HG03575 (cell line): ENCODE measurements at regions not wholly inside any gene's neighbourhood (a gene's known extent, or its start where the extent isn't known, plus 50 kb on each side); places are given as distances from the start of the nearest gene placed in this dataset.
"Not testable (repeated sequence)": the region's sequence is repeated elsewhere in the genome, so short reads cannot be mapped to it uniquely, and the experiment has no call there.

Source experiments
- ATAC-seq: cut with Tn5 transposase; IDR thresholded peaks from one replicate; pipeline ENCODE4 v1.9.1; 2021; ENCODE audit not compliant: unreplicated experiment, insufficient number of reproducible peaks, low FRiP score; ENCODE audit errors: extremely low read depth

DNA sequence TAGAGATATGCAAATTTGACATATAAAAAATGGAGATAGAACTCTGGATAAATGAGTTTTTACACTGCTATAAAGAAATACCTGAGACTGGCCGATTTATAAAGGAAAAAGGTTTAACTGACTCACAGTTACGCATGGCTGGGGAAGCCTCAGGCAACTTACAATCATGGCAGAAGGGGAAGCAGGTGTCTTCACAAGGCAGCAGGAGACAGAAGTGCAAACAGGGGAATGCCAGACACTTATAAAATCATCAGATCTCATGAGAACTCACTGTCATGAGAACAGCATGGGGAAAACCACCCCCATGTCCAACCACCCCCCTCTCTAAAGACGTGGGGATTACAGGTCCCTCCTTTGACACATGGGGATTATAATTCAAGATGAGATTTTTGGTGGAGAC is 1540.2 kb upstream of the SLC39A10 start:
- no peak for ATAC-seq

DNA sequence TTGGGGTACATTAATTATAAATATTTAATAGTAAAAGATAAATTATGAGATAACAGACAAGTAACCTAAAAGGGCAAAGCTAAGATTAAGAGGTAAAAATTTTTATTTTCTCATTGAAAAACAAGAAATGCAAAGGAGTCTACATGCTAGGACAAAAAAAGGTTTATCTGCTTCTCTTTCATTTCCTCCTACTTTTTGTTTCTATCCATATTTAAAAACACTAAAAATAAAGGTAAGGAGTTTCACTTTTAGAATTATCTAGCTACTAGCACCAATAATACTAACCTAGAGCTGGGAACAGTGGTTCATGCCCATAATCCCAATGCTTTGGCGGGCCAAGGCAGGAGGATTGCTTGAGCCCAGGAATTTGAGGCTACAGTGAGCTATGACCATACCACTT is 1551.7 kb upstream of the SLC39A10 start:
- ATAC-seq, result peak; percentile 35

DNA sequence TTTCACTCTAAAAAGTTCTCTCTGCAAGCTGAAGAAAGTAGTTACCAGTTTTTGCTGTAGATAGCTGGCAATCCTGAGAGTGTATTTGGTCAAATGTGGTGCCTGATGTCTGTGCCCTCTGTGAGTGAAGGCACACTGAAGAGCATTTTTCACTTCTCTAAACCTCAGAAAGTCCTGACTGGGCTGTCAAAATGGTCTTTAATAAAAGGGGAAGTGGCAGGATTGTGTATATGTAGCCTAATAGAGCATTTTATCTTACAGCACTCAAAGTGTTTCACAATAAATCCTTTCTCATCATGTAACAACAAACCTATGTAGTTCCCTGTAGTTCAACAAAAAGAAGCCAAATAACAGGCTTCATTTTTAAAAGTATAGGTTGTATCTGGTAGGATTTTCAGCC is 1552.3 kb upstream of the SLC39A10 start:
- peak; percentile 95 for ATAC-seq

DNA sequence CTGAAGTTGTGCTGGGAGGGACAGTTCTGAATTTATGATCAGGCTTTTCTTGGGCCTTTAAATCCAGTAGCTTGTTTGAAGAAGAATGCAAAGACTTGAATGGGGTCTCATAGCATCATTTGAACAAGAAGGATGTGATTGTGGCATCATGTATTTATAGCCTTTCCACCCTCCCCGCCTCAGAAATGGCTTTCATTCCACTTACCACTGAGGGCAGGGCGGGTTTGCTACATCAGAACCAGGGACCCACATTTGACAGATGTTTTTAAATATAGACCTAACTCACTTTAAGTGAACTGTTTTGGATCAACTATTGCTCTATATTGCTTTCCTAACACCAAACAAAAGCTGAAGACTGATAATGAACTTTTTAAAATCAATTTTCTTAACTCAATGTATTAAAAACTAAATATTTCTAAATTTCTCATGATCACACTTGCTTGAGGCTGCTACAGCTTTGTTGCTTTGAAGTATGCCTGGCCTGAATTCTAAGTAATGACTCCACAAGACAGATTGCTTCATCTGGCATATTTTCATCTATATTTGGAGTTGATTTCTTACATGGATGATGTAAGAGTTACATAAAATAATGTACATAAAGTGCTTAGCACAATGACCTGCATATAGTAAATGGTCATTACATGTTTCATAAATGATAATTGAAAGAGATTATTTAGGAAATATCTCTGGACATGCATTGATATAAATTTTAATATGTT is 1552.9 kb upstream of the SLC39A10 start:
- peak; percentile 7 for ATAC-seq

DNA sequence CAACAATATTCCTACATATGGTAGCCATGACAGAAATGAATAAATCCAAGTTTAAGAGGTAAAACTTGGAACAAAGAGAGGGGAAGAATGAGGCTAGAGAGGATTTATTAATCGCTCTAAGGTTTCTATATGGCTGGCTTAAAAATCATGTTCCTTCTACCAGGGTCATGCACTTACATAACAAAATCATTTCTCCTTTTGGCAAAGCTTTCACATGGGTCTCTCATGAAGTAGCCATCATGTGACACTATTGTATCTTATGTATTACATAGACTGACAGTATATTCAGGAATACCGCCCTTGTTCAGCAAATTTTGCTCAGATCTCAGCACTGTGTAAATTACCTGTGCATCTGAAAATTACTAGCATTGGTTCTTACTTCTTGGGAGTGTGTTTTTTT is 1554.5 kb upstream of the SLC39A10 start:
- ATAC-seq, result no peak

DNA sequence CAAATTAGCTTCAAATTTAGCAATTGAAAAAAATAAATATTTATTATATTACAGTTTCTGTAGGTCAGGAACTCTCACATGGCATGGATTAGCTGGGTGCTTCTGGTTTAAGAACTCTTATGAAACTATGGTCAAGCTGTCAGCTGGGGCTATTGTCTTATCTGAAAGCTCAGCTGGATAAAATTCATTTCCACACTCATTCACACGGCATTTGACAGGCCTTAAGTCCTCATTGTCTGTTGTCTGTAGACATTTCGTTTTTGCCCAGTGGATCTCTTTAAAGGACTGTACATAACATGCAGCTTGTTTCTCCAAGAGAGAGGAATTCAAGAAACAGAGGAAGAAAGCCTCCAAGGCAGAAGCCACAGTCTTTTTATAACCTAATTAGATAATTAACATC is 1556.8 kb upstream of the SLC39A10 start:
- no peak for ATAC-seq

DNA sequence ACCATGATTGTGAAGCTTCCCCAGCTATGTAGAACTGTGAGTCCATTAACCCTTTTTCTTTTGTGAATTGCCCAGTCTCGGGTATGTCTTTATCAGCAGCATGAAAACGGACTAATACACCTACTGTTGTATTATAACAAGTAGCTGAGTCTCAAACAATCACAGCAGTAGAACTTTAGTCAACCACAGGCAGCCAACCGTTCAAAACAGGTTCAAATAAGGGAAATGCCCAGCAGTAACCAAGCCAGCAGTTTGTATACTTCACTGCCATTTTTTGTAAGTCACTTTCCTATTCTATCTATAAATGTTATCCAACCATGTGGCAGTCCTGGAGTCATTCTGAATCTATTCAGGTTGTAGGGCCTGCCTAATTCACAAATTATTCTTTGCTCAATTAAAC is 1560.6 kb upstream of the SLC39A10 start:
- no peak for ATAC-seq

DNA sequence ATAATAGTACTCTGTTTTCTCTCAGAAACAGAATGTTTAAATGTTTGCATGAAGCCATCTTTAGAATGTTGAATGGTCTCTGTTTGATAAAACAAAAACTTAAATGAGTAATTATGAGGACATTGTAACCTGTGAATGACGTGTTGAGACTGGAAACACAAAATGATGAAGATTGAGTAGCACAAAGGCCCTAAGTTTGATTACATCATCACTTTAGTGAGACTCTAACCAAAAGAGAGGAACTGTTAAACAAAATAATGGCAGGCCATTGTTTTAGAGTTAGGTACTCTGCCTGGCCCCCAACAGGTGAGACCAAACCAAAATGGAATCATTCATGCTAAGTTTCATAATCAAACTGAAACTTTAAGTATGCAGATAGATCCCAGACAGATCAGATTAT is 1561.7 kb upstream of the SLC39A10 start:
- no peak for ATAC-seq

DNA sequence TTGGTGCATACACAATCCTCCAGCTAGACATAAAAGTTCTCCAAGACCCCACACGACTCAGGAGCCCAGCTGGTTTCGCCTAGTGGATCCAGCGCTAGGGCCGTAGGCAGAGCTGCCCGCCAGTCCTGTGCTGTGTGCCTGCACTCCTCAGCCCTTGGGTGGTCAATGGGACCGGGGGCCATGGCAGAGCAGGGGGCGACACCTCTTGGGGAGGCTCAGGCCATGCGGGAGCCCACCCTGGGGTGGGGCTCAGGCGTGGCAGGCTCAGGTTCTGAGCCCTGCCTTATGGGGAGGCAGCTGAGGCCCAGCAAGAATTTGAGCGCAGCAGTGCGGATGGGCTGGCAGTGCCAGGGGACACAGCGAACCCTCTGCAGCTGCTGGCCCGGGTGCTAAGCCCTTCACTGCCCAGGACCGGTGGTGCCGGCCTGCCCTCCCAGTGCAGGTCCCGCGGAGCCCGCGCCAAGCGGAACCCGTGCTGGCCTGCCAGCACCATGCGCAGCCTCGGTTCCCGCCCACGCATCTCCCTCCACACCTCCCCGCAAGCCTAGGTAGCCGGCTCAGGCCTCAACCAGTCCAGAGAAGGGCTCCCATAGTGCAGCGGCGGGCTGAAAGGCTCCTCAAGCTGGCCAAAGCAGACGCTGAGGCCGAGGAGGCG is 1566.6 kb upstream of the SLC39A10 start:
- ATAC-seq, result no peak

DNA sequence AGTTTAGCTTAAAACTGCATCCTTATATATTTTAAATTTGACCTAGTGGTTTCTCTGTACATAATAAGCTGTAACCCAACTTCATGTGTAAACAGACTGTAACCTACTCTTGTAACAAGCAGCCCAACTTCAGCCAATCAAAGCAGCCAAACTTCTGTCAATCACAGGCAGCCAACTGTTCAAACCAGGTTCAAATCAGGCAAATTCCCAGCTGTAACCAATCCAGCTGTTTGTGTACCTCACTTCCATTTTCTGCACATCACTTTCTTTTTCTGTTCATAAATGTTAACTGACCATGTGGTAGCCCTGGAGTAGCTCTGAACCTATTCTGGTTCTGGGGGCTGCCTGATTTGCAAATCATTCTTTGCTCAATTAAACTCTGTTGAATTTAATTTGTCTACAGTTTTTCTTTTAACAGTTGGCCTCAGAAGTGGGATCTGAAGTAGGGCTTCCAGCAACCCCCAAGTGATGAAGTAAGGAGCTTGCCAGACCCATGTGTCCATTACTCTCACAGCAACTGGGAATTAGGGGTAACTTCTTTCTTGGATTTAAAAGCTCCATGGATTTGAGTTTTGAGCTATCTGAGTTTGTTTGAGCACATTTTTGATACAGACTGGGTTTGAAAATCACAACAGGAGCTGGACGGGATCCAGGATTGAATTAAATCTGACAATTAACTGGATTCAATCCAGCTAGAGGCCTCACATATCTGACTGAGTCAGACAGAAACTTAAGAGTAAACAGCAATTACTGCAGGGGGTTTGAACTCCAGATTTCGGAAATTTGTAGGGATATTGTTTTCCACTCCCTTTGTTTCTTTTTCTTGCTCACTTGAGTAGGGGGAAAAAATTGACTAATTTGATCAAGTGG is 1569.7 kb upstream of the SLC39A10 start:
- ATAC-seq, result no peak

DNA sequence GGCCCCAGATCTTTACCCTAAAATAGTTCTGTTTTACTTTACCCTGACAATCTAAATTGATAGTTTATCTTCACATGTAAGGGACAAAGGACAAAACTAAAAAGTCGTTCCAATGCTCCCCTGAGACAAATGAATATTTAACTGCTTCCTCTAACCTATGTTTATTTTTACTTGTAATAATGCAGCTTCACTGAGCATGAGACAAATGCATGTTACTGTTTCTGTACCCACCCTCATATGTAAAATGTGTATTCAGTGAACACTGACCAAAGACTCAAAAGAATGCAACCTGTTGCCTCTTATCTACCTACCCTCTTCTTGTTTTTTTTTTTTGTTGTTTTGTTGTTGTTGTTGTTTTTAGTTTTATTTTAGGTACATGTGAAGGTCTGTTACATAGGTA is 1570.9 kb upstream of the SLC39A10 start:
- no peak for ATAC-seq

DNA sequence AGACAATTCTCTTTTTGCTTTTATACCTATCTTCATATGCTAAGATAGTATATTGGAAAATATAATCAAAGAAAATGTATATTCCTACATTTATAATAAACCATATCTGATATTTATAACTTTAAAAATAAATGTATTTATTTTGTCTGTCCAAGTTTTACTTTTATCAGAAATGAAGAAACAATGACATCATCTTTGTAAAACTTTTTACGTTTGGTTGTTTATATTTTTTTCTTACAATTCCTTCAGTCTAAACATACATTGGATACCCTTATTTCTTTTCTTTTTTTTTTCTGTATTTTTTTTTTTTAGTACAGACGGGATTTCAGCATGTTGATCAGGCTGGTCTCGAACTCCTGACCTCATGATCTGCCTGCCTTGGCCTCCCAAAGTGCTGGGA is 1577.0 kb upstream of the SLC39A10 start:
- ATAC-seq, result no peak

DNA sequence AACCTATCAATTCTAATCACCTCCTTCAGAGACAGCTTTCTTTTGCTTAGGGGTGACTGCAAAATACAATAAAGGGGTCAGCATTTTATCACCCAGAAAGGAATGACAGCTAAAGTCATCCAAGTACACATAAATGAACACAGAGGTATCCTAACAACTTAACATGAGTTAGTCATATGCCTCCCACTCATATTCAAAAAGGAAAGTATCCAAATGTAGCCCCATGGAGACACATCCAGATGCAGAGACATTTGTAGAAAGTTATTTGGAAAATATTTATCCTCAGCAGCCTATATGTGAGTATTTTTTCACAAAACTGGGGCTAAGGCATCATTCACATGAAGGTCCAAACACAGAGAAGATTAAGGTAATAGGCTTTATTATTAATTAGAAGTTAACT is 1579.7 kb upstream of the SLC39A10 start:
- ATAC-seq, result no peak

DNA sequence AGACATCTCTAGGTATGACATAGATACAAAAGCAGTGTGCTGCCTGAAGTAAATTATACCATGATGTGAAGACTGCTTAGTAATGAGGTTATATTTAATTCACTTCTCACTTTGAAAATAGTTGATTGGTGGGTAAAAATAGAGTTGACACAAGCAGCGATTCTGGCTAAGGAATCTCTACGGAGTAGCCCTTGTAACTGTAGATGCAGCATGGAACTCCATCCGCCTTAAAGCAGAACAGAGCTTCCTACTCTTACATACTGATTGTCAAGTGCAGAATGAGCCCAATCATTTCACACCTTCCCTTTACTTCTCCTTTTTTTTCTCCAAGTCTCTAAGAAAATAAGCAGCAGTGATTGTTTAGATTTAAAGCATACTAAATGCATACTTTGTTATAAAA is 1594.6 kb upstream of the SLC39A10 start:
- ATAC-seq, result no peak

DNA sequence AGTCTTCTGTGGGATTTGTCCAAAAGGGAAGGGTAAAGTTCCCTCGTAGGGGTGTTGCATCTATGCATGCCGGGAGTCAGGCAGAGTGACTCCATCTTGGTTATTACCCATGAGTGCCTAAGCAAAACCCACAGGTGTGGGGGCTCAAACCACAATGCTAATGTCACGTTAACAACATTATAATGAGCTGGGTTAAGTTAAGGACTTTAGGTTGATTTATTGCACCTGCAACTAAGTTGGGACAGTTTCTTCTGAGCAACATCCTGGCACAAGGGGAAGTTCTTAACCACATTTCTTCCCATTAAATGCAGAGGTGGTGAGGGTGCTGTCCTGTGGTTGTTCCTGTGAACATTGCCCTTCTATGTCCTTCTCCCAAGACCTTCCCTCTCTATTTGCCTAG is 1596.8 kb upstream of the SLC39A10 start:
- ATAC-seq, result no peak

DNA sequence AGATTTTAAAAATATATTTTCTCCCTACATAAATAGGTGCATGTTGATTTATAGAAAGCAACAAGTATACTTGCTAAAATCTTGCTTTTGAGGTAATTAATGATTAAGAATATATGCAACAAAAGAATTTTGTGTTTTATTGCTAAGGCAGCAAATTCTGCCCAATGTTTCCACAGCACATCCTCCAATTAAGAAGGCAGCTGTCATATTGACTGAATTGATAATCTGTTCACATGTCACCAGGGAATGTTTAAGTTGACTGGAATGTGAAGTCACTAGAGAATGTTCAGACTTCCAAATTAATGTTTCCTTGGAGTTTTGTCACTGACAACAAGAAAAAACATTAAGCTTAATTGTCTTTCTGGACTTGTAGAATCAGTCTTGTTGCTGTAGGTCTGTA is 1602.7 kb upstream of the SLC39A10 start:
- no peak for ATAC-seq

DNA sequence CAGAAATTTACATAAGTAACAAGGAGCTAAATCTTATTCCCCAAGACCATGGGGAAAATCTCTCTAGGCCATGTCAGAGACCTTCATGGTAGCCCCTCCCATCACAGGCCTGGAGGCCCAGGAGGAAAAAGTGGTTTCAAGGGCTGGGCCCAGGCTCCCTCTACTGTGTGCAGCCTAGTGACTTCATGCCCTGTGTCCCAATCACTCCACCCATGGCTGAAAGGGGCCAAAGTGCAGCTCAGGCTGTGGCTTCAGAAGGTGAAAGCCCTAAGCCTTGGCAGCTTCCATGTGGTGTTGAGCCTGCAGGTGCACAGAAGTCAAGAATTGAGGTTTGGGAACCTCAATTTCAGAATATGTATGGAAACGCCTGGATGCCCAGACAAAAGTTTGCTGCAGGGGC is 1612.7 kb upstream of the SLC39A10 start:
- no peak for ATAC-seq

DNA sequence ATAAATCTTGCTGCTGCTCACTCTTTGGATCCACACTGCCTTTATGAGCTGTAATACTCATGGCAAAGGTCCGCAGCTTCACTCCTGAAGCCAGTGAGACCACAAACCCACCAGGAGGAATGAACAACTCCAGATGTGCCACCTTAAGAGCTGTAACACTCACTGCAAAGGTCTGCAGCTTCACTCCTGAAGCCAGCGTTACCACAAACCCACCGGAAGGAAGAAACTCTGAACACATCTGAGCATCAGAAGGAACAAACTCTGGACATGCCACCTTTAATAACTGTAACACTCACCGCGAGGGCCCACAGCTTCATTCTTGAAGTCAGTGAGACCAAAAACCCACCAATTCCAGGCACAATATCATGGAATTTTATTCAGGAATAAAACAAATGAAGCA is 1635.9 kb upstream of the SLC39A10 start:
- ATAC-seq, result not testable (repeated sequence)

DNA sequence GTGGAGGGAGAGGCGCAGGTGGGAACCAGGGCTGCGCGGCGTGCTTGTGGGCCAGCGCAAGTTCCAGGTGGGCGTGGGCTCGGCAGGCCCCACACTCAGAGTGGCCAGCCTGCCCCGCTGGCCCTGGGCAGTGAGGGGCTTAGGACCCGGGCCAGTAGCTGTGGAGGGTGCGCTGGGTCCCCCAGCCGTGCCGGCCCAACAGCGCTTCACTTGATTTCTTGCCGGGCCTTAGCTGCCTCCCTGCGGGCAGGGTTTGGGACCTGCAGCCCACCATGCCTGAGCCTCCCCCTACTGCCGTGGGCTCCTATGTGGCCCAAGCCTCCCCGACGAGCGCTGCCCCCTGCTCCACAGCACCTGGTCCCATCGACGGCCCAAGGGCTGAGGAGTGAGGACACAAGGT is 1636.9 kb upstream of the SLC39A10 start:
- ATAC-seq, result no peak

DNA sequence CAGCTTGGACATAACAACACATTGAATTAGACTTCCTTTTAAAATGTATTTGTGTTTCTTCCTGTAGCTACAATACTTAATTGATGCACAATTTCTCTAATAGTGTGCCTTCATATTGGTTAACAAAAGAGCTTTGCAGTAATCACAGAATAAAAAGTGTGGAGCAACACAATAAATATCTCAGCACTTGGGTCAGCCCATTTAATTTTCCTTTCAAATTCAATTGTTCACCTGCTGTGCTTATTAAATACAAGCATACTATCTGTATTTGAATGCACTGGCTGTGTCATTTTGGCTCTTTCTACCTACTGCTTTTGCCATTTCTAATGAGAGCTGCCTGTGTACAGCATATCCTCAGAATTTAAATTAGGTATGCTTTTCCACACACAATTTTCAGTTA is 1641.3 kb upstream of the SLC39A10 start:
- no peak for ATAC-seq
